HepG2 (cell line): ENCODE measurements at regions not wholly inside any gene's neighbourhood (a gene's known extent, or its start where the extent isn't known, plus 50 kb on each side); places are given as distances from the start of the nearest gene placed in this dataset.

Experiments
- ATAC-seq: fragments of 200-7000 bp; cut with Tn5 transposase; 3 replicates; pipeline ENCODE4 v1.9.1; 2020; ENCODE audit warnings: mild to moderate bottlenecking, moderate library complexity
- BruUV-seq: library from RNA; stranded (reverse); fragments of 400-500 nt; replicated peaks from 2 replicates; lab custom pipeline; 2021; lab: Mats Ljungman, UMichigan
- CTCF ChIA-PET: fragments of 300-600 bp; formaldehyde crosslinking; extraction: SDS; loops from one replicate; lab custom pipeline; 2021; ENCODE audit warnings: low total read pairs, inconsistent platforms, low intra/inter-chr PET ratio; lab: Yijun Ruan, JAX
- POLR2A ChIA-PET: fragments of 350-600 bp; sonication (Branson Sonifier 250); formaldehyde crosslinking; loops from one replicate; lab custom pipeline; 2020; ENCODE audit warnings: antibody characterized with exemption, inconsistent platforms; lab: Yijun Ruan, JAX
- DNase-seq: peaks from one replicate; pipeline ENCODE4 v3.0.0-alpha.2; 2015; ENCODE audit warnings: low spot score
- FAIRE-seq: peaks from 3 replicates; lab custom pipeline; 2011; peaks lifted over from hg19 to GRCh38; lab: Jason Lieb, UNC
- H2AFZ ChIP-seq: one replicate; pipeline ENCODE4 v1.6.1; 2011; ENCODE audit warnings: low read length, inconsistent platforms
- H3K27ac ChIP-seq: fragments of 300-600 bp; 3 replicates; pipeline ENCODE4 v1.8.0; 2011; ENCODE audit warnings: mixed run types, mild to moderate bottlenecking, mixed read lengths, low read length, inconsistent platforms; ENCODE audit not compliant: insufficient read depth; ENCODE audit errors: extremely low read length
- H3K27me3 ChIP-seq, 2 experiments: fragments of 200-600 bp in 1 of 2; 2 replicates in 1 of 2; 3 replicates in 1 of 2; pipeline versions ENCODE4 v1.6.0 to v1.8.0; 2011; ENCODE audit warnings: low read length in 2 of 2, mild to moderate bottlenecking in 2 of 2, moderate library complexity in 2 of 2, inconsistent platforms in 1 of 2; ENCODE audit not compliant: insufficient read depth in 2 of 2, control insufficient read depth in 1 of 2
- H3K36me3 ChIP-seq, 2 experiments: fragments of 200-600 bp in 1 of 2; replicated peaks in 1 of 2; 2 replicates in 1 of 2; 3 replicates in 1 of 2; pipeline versions ENCODE4 v1.5.1 to v1.8.0; 2011; ENCODE audit warnings: low read length in 2 of 2, inconsistent platforms in 1 of 2; ENCODE audit not compliant: insufficient read depth in 2 of 2, control insufficient read depth in 1 of 2
- H3K4me1 ChIP-seq: 2 replicates; pipeline ENCODE4 v1.5.1; 2012; ENCODE audit warnings: low read length, inconsistent platforms; ENCODE audit not compliant: insufficient read depth
- H3K4me2 ChIP-seq: 2 replicates; pipeline ENCODE4 v1.6.0; 2011; ENCODE audit warnings: low read depth, low read length, inconsistent platforms
- H3K4me3 ChIP-seq, 3 experiments: fragments of 200-600 bp in 1 of 3; sonication (generic), shearing (Covaris generic) in 1 of 3; replicated peaks in 1 of 3; 2 replicates each; pipeline ENCODE4 v1.5.1; 2011 to 2016; ENCODE audit warnings: low read length in 3 of 3, inconsistent platforms in 2 of 3, low read depth in 2 of 3, mild to moderate bottlenecking in 2 of 3, control low read depth in 1 of 3, mixed read lengths in 1 of 3; ENCODE audit not compliant: insufficient read depth in 1 of 3
- H3K79me2 ChIP-seq: one replicate; pipeline ENCODE4 v1.6.1; 2011; ENCODE audit warnings: low read length, inconsistent platforms; ENCODE audit not compliant: insufficient read depth
- H3K9ac ChIP-seq: 2 replicates; pipeline ENCODE4 v1.6.0; 2011; ENCODE audit warnings: mild to moderate bottlenecking, low read depth, low read length, inconsistent platforms; ENCODE audit not compliant: insufficient read depth
- H3K9me3 ChIP-seq: 2 replicates; pipeline ENCODE4 v1.5.1; 2012; ENCODE audit warnings: mild to moderate bottlenecking, low read length
- H4K20me1 ChIP-seq: 2 replicates; pipeline ENCODE4 v1.6.0; 2011; ENCODE audit warnings: inconsistent platforms, mild to moderate bottlenecking, low read length, moderate library complexity; ENCODE audit not compliant: insufficient read depth
- CC2D1A ChIP-seq: sonication (generic); formaldehyde crosslinking; IDR thresholded peaks from 2 replicates; pipeline ENCODE4 v1.8.1; 2023; ENCODE audit warnings: mild to moderate bottlenecking, missing genetic modification reagents
- HNRNPL ChIP-seq: fragments of 200-400 bp; formaldehyde crosslinking; IDR thresholded peaks from 2 replicates; pipeline ENCODE4 v1.6.1; 2017; ENCODE audit warnings: mild to moderate bottlenecking, low read depth, low read length
- IKZF4 ChIP-seq: sonication (generic); formaldehyde crosslinking; IDR thresholded peaks from 2 replicates; pipeline ENCODE4 v1.5.1; 2020; ENCODE audit warnings: borderline replicate concordance, mild to moderate bottlenecking, low read depth, missing genetic modification reagents; ENCODE audit errors: not compliant biosample characterization
- MTF1 ChIP-seq: sonication (generic); formaldehyde crosslinking; IDR thresholded peaks from 2 replicates; pipeline ENCODE4 v1.5.0; 2020; ENCODE audit warnings: missing genetic modification reagents
- NR2C2 ChIP-seq: sonication (generic); formaldehyde crosslinking; IDR thresholded peaks from 2 replicates; pipeline ENCODE4 v1.4.0; 2020; ENCODE audit warnings: missing genetic modification reagents, mild to moderate bottlenecking, moderate library complexity, borderline replicate concordance
- PCBP2 ChIP-seq: fragments of 200-400 bp; formaldehyde crosslinking; optimal IDR thresholded peaks from 2 replicates; pipeline ENCODE3; 2018; ENCODE audit warnings: low read length, low read depth; ENCODE audit not compliant: poor library complexity, severe bottlenecking
- PHB2 ChIP-seq: fragments of 450-650 bp; IDR thresholded peaks from 2 replicates; pipeline ENCODE4 v1.6.1; 2018; ENCODE audit not compliant: partially characterized antibody
- PHF21A ChIP-seq: sonication (generic); formaldehyde crosslinking; IDR thresholded peaks from 2 replicates; pipeline ENCODE4 v1.5.0; 2020; ENCODE audit warnings: mild to moderate bottlenecking, missing genetic modification reagents
- SP140L ChIP-seq: sonication (generic); formaldehyde crosslinking; IDR thresholded peaks from 2 replicates; pipeline ENCODE4 v1.4.0; 2020; ENCODE audit warnings: missing genetic modification reagents, borderline replicate concordance
- ZNF331 ChIP-seq: sonication (generic); formaldehyde crosslinking; IDR thresholded peaks from 2 replicates; pipeline ENCODE4 v1.4.0; 2020; ENCODE audit warnings: missing genetic modification reagents
- ZNF354B ChIP-seq: sonication (generic); formaldehyde crosslinking; IDR thresholded peaks from 2 replicates; pipeline ENCODE4 v1.8.0; 2022; ENCODE audit warnings: mild to moderate bottlenecking, missing genetic modification reagents
- ZNF781 ChIP-seq: sonication (generic); formaldehyde crosslinking; IDR thresholded peaks from 2 replicates; pipeline ENCODE4 v1.5.1; 2020; ENCODE audit warnings: borderline replicate concordance, mild to moderate bottlenecking, missing genetic modification reagents; ENCODE audit errors: not compliant biosample characterization
- WGBS: methylation state at CpG from one replicate; pipeline ENCODE4 v1.1.6; 2017; ENCODE audit warnings: low lambda C conversion rate; 5-methylcytosine and 5-hydroxymethylcytosine counted together
- in situ Hi-C: cut with HindIII; loops from 2 replicates; pipeline ENCODE4 v1.10.0; 2017; ENCODE audit warnings: low pct_unique_long_range_greater_than_20kb; ENCODE audit not compliant: extremely low pct_ligation_motif_present
- intact Hi-C: fragments of 100-400 bp; cut with micrococcal nuclease; formaldehyde crosslinking; loops from one replicate; pipeline ENCODE4 v1.10.0; 2022; ENCODE audit not compliant: unreplicated experiment
- TF ChIP-seq, protein P1 (sequence below): fragments of 450-650 bp; IDR thresholded peaks from 2 replicates; pipeline ENCODE4 v1.6.1; 2017; ENCODE audit warnings: mild to moderate bottlenecking
- TF ChIP-seq, protein P2 (sequence below): sonication (generic); formaldehyde crosslinking; IDR thresholded peaks from 2 replicates; pipeline ENCODE4 v1.4.0; 2020; ENCODE audit warnings: missing genetic modification reagents

DNA sequence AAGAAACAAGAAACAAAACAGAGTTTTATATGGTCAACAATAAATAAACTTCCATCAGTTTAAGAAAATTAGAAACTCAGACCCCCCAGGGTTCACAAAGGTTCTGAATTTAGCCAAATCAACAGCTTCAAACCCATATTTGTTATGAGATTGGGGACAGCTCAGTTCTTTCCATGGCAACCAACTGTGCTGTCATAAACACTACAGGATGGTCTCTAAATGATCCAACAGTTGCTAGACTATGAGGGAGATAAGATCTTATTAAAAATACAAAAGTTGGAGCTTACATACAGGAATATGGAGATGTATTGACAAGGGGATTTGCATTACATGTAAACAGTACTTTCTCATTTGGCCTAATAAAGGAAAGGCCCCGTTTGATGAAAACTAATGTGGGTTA lies 154.6 kb upstream of the CTAGE1 start (continued):
- TF ChIP-seq SP140L (CRISPR knock-in tag) (no peak), HNRNPL (no peak), PCBP2 (no peak), IKZF4 (CRISPR knock-in tag) (no peak)
- TF ChIP-seq, all 625 proteins: peak for 0

DNA sequence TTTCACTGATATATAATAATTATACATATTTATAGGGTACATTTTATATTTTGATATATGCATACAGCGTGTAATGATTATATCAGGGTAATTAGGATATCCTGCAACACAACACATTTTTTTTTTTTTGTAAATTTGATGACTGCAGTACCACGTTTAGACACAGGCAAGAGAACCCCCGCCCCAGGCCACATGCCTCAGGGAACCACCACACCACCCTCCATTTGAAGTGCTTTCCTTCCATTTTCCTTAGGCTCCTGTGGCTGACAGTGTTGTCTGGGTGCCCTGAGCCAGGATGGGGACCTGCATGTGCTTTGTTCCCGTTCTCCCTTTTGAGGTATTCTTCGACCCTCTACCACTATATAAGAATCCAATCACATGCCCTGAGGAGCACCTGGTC lies 161.6 kb upstream of the CTAGE1 start:
- H4K20me1 ChIP-seq: no peaks in the 10 kb centered on the region
- ChIA-PET POLR2A (no interaction called here), CTCF (no interaction called here)
- H3K79me2 ChIP-seq: no peaks in the 10 kb centered on the region
- H3K9ac ChIP-seq: no peak overlapping the region
- H3K4me1 ChIP-seq: no peaks in the 10 kb centered on the region
- in situ Hi-C loops: no loop called here
- H3K36me3 ChIP-seq: no peaks in the 10 kb centered on the region
- no peak overlapping the region for H3K4me2 ChIP-seq
- intact Hi-C loops: no loop called here
- no peak for DNase-seq
- ATAC-seq: no peak
- H3K27me3 ChIP-seq: no peaks in the 10 kb centered on the region
- H3K27ac ChIP-seq: no peak overlapping the region
- no peak overlapping the region for H3K4me3 ChIP-seq
- no peak overlapping the region for H2AFZ ChIP-seq
- BruUV-seq: no TSS peak
- 53% methylated on average over 5 of the region's 5 CpGs for WGBS
- no peak for FAIRE-seq
- H3K9me3 ChIP-seq: no peaks in the 10 kb centered on the region
- TF ChIP-seq PHF21A (CRISPR knock-in tag) (no peak), ZNF354B (CRISPR knock-in tag) (no peak)

- DNase-seq (no peak), FAIRE-seq (no peak)
- Histone ChIP-seq H2AFZ (no peak overlapping the region), H3K9ac (no peak overlapping the region), H3K79me2 (no peaks in the 10 kb centered on the region)
- 45% methylated on average over 1 of the region's 1 CpG for WGBS
- TF ChIP-seq ZNF781 (CRISPR knock-in tag) (no peak), CC2D1A (CRISPR knock-in tag) (no peak), PHB2 (no peak), MTF1 (CRISPR knock-in tag) (no peak), NR2C2 (CRISPR knock-in tag) (0 out of 2 replicates have a peak, but pooled peaks have one; percentile 0), ZNF331 (CRISPR knock-in tag) (no peak)
- TF ChIP-seq, protein P1, sequence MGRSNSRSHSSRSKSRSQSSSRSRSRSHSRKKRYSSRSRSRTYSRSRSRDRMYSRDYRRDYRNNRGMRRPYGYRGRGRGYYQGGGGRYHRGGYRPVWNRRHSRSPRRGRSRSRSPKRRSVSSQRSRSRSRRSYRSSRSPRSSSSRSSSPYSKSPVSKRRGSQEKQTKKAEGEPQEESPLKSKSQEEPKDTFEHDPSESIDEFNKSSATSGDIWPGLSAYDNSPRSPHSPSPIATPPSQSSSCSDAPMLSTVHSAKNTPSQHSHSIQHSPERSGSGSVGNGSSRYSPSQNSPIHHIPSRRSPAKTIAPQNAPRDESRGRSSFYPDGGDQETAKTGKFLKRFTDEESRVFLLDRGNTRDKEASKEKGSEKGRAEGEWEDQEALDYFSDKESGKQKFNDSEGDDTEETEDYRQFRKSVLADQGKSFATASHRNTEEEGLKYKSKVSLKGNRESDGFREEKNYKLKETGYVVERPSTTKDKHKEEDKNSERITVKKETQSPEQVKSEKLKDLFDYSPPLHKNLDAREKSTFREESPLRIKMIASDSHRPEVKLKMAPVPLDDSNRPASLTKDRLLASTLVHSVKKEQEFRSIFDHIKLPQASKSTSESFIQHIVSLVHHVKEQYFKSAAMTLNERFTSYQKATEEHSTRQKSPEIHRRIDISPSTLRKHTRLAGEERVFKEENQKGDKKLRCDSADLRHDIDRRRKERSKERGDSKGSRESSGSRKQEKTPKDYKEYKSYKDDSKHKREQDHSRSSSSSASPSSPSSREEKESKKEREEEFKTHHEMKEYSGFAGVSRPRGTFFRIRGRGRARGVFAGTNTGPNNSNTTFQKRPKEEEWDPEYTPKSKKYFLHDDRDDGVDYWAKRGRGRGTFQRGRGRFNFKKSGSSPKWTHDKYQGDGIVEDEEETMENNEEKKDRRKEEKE: no peak
- TF ChIP-seq, protein P2, sequence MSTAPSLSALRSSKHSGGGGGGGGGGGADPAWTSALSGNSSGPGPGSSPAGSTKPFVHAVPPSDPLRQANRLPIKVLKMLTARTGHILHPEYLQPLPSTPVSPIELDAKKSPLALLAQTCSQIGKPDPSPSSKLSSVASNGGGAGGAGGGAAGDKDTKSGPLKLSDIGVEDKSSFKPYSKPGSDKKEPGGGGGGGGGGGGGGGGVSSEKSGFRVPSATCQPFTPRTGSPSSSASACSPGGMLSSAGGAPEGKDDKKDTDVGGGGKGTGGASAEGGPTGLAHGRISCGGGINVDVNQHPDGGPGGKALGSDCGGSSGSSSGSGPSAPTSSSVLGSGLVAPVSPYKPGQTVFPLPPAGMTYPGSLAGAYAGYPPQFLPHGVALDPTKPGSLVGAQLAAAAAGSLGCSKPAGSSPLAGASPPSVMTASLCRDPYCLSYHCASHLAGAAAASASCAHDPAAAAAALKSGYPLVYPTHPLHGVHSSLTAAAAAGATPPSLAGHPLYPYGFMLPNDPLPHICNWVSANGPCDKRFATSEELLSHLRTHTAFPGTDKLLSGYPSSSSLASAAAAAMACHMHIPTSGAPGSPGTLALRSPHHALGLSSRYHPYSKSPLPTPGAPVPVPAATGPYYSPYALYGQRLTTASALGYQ (CRISPR knock-in tag): no peak
- TF ChIP-seq, all 625 proteins: peak for 1
- Histone ChIP-seq H3K4me1 (no peaks in the 10 kb centered on the region), H3K27me3 (no peaks in the 10 kb centered on the region), H4K20me1 (no peaks in the 10 kb centered on the region), H3K36me3 (no peaks in the 10 kb centered on the region), H3K4me3 (no peak overlapping the region), H3K9me3 (no peaks in the 10 kb centered on the region), H3K27ac (no peak overlapping the region), H3K4me2 (no peak overlapping the region)
- BruUV-seq: no TSS peak
- POLR2A ChIA-PET: no interaction called here
- no peak for ATAC-seq
- in situ Hi-C loops (no loop called here), intact Hi-C loops (no loop called here)
- CTCF ChIA-PET: no interaction called here
Measured at GRCh38 chr18:22585333-22585732, 167.6 kb upstream of the CTAGE1 start.
